AG09309 (cell line): ENCODE measurements at regions not wholly inside any gene's neighbourhood (a gene's known extent, or its start where the extent isn't known, plus 50 kb on each side); places are given as distances from the start of the nearest gene placed in this dataset.
"Not testable (repeated sequence)": the region's sequence is repeated elsewhere in the genome, so short reads cannot be mapped to it uniquely, and the experiment has no call there.

Experiments
- DNase-seq: peaks from one replicate; pipeline ENCODE4 v3.0.0-alpha.2; 2010; ENCODE audit warnings: low read depth
- H3K4me3 ChIP-seq: 2 replicates; pipeline ENCODE4 v1.5.1; 2011; ENCODE audit warnings: mild to moderate bottlenecking, low read depth, low read length, moderate library complexity; ENCODE audit not compliant: control insufficient read depth
- TF ChIP-seq, protein P1 (sequence below): IDR thresholded peaks from 2 replicates; pipeline ENCODE4 v1.5.1; 2011; ENCODE audit warnings: mild to moderate bottlenecking, low read depth, low read length, inconsistent platforms; ENCODE audit not compliant: insufficient read depth, control insufficient read depth; ENCODE audit errors: missing control alignments

DNA sequence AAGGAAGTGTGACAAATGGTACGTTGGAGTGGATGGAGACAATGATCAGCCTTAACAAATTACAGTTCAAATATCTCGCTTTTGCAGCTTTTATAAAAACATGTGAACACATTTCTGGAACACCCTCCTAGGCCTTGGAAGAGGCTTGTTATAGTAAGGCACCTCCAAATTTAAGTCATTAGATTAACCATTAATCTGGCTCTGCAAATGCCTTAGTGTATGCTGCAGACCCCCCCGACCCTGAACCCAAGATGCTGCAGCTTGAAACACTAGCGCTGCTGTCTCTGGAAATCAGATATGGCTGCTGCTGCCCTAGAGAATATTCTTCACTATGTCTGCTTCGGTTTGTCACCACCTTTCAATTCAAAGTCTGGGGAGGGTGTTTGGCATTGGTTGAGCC is 196.4 kb downstream of the MIS18A start:
- TF ChIP-seq, protein P1, sequence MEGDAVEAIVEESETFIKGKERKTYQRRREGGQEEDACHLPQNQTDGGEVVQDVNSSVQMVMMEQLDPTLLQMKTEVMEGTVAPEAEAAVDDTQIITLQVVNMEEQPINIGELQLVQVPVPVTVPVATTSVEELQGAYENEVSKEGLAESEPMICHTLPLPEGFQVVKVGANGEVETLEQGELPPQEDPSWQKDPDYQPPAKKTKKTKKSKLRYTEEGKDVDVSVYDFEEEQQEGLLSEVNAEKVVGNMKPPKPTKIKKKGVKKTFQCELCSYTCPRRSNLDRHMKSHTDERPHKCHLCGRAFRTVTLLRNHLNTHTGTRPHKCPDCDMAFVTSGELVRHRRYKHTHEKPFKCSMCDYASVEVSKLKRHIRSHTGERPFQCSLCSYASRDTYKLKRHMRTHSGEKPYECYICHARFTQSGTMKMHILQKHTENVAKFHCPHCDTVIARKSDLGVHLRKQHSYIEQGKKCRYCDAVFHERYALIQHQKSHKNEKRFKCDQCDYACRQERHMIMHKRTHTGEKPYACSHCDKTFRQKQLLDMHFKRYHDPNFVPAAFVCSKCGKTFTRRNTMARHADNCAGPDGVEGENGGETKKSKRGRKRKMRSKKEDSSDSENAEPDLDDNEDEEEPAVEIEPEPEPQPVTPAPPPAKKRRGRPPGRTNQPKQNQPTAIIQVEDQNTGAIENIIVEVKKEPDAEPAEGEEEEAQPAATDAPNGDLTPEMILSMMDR, result no peak

DNA sequence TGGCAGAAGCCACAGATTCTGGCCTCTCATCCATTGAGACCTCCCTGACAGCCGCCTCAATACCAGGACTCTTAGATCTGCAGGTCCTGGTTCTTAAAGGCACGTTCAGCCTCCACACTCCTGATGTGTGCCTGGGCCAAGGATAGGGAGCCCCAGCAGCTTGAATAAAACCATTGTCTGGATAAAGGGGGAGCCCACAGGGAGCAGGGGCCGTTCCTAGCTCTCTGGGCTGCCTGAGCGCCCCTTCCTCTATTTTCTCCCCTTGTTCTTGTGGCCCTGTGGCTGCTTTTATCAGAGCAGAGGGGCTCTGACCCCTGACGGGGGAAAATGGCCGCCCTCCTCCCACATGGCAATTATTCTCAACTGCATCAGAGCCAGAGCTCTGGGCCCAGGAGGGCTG is 200.8 kb downstream of the HUNK start:
- H3K4me3 ChIP-seq, result no peak overlapping the region
- TF ChIP-seq, protein P1, result no peak
- DNase-seq, result no peak

More for the DNA sequence above, 196.4 kb downstream of the MIS18A start:
- H3K4me3 ChIP-seq, result no peak overlapping the region
- no peak for DNase-seq

DNA sequence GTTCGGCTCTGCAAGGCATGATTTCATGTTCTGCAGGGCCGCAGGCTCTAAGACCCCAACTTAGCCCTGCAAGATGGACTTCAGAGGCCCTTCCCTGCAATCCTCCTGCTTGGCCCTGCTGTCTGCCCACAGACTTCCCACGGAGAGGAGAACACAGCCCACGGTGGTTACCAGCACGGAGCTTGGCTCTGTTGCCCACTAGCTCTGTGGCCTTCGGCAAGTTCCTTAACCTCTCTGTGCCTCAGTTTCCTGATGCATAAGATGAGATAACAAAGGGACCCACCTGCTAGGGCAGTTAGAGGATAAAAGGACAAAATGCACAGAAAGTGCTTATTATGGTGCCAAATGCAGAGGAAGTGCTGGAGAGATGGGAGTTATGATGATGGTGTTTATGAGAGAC is 200.4 kb downstream of the HUNK start:
- no peak for DNase-seq
- TF ChIP-seq, protein P1, result no peak
- no peak overlapping the region for H3K4me3 ChIP-seq

GRCh38 chr21:32071620-32072019 is 198.8 kb downstream of the HUNK start:
- not testable (repeated sequence) for DNase-seq, H3K4me3 ChIP-seq

- TF ChIP-seq, protein P1, result no peak
- no peak overlapping the region for H3K4me3 ChIP-seq
These were observed 198.0 kb downstream of the HUNK start for GRCh38 chr21:32070676-32071330.

GRCh38 chr21:32070126-32070525 is 197.3 kb downstream of the HUNK start:
- TF ChIP-seq, protein P1, result no peak
- DNase-seq, result no peak
- no peak overlapping the region for H3K4me3 ChIP-seq

More at GRCh38 chr21:32070676-32071330, 198.0 kb downstream of the HUNK start:
- no peak for DNase-seq

GRCh38 chr21:32065654-32066053 is 192.8 kb downstream of the HUNK start:
- H3K4me3 ChIP-seq, result no peak overlapping the region
- DNase-seq, result no peak
- TF ChIP-seq, protein P1, result no peak
